Chondrocyte (in vitro differentiated cells): ENCODE measurements at regions not wholly inside any gene's neighbourhood (a gene's known extent, or its start where the extent isn't known, plus 50 kb on each side); places are given as distances from the start of the nearest gene placed in this dataset.

Experiments
- DNase-seq: peaks from one replicate; pipeline ENCODE4 v3.0.0; 2021; ENCODE audit warnings: mixed read lengths, low spot score
- H3K27ac Mint-ChIP-seq: one replicate; pipeline ENCODE4 v1.8.0; 2021; ENCODE audit warnings: mild to moderate bottlenecking, moderate library complexity, mixed read lengths; ENCODE audit not compliant: unreplicated experiment
- H3K27me3 Mint-ChIP-seq: 2 replicates; pipeline ENCODE4 v1.8.0; 2021; ENCODE audit warnings: low read depth, mixed read lengths
- H3K36me3 Mint-ChIP-seq: 2 replicates; pipeline ENCODE4 v1.8.0; 2021; ENCODE audit warnings: low read depth, mixed read lengths
- H3K4me1 Mint-ChIP-seq: 2 replicates; pipeline ENCODE4 v1.8.0; 2021; ENCODE audit warnings: low read depth, mild to moderate bottlenecking, mixed read lengths
- H3K4me3 Mint-ChIP-seq: one replicate; pipeline ENCODE4 v1.8.0; 2021; ENCODE audit warnings: mild to moderate bottlenecking, moderate library complexity, mixed read lengths; ENCODE audit not compliant: unreplicated experiment
- H3K9me3 Mint-ChIP-seq: 2 replicates; pipeline ENCODE4 v1.8.0; 2021; ENCODE audit warnings: low read depth, mixed read lengths
- CTCF ChIP-seq: fragments of 200-600 bp; sonication (generic); IDR thresholded peaks from 2 replicates; pipeline ENCODE4 v1.5.0; 2021; ENCODE audit warnings: antibody characterized with exemption, mild to moderate bottlenecking, moderate library complexity

GRCh38 chr3:72487946-72488737 is 360.1 kb downstream of the SHQ1 start:
- Mint-ChIP-seq H3K36me3 (no peaks in the 10 kb centered on the region), H3K27me3 (no peaks in the 10 kb centered on the region), H3K4me1 (peaks cover 54% of the 10 kb centered on the region), H3K4me3 (no peak overlapping the region), H3K9me3 (peaks cover 4% of the 10 kb centered on the region), H3K27ac (peak overlapping the region; percentile 94)
- TF ChIP-seq CTCF: no peak
- DNase-seq: no peak

GRCh38 chr3:72487078-72487765 is 361.0 kb downstream of the SHQ1 start:
- Mint-ChIP-seq H3K27ac (peak overlapping the region; percentile 94), H3K36me3 (no peaks in the 10 kb centered on the region), H3K4me1 (peaks cover 59% of the 10 kb centered on the region), H3K27me3 (no peaks in the 10 kb centered on the region), H3K4me3 (peak overlapping the region; percentile 8), H3K9me3 (peaks cover 4% of the 10 kb centered on the region)
- no peak for DNase-seq
- no peak for TF ChIP-seq CTCF

- H3K4me1 Mint-ChIP-seq: peaks cover 52% of the 10 kb centered on the region
- TF ChIP-seq CTCF: no peak
- no peaks in the 10 kb centered on the region for H3K27me3 Mint-ChIP-seq
- peak overlapping the region; percentile 60 for H3K27ac Mint-ChIP-seq
- no peak for DNase-seq
- H3K36me3 Mint-ChIP-seq: no peaks in the 10 kb centered on the region
- H3K4me3 Mint-ChIP-seq: no peak overlapping the region
- peaks cover 4% of the 10 kb centered on the region for H3K9me3 Mint-ChIP-seq
These were observed 362.6 kb downstream of the SHQ1 start for GRCh38 chr3:72485641-72486040.

- Mint-ChIP-seq H3K4me3 (no peak overlapping the region), H3K27ac (no peak overlapping the region), H3K36me3 (no peaks in the 10 kb centered on the region), H3K4me1 (peaks cover 45% of the 10 kb centered on the region), H3K27me3 (no peaks in the 10 kb centered on the region), H3K9me3 (peaks cover 4% of the 10 kb centered on the region)
- no peak for DNase-seq
- TF ChIP-seq CTCF: no peak
These were observed 364.6 kb downstream of the SHQ1 start for GRCh38 chr3:72483554-72484104.

GRCh38 chr3:72482589-72483321 is 365.5 kb downstream of the SHQ1 start:
- Mint-ChIP-seq H3K9me3 (peaks cover 4% of the 10 kb centered on the region), H3K4me1 (peaks cover 37% of the 10 kb centered on the region), H3K27ac (peak overlapping the region; percentile 85), H3K27me3 (no peaks in the 10 kb centered on the region), H3K4me3 (peak overlapping the region; percentile 54), H3K36me3 (no peaks in the 10 kb centered on the region)
- no peak for DNase-seq
- TF ChIP-seq CTCF: no peak
